Thoracic aorta (tissue), 2 donors: ENCODE measurements at regions not wholly inside any gene's neighbourhood (a gene's known extent, or its start where the extent isn't known, plus 50 kb on each side); places are given as distances from the start of the nearest gene placed in this dataset.

ENCODE experiments used
- ATAC-seq: fragments of 150-250 bp; one replicate; pipeline ENCODE4 v1.8.0; 2017; ENCODE audit warnings: low read depth; ENCODE audit not compliant: insufficient number of reproducible peaks, low FRiP score
- DNase-seq: peaks from one replicate; pipeline ENCODE4 v3.0.0-alpha.2; 2020; ENCODE audit warnings: low spot score
- H3K27ac ChIP-seq, 2 donors: fragments of 200-600 bp; sonication (generic); 1 replicate in 1 of 2; 2 replicates in 1 of 2; pipeline ENCODE4 v1.5.1; 2016; ENCODE audit warnings: mild to moderate bottlenecking in 2 of 2, moderate library complexity in 2 of 2
- H3K27me3 ChIP-seq: fragments of 200-600 bp; sonication (generic); replicated peaks from 2 replicates; pipeline ENCODE4 v1.6.0; 2016; ENCODE audit warnings: mild to moderate bottlenecking; ENCODE audit not compliant: insufficient read depth
- H3K36me3 ChIP-seq: fragments of 200-600 bp; sonication (generic); one replicate; pipeline ENCODE4 v1.5.1; 2016
- H3K4me1 ChIP-seq, 2 donors: fragments of 200-600 bp; sonication (generic); 1 replicate in 1 of 2; 2 replicates in 1 of 2; pipeline versions ENCODE4 v1.5.1 to v1.6.0; 2016; ENCODE audit warnings: low read depth in 2 of 2, mild to moderate bottlenecking in 1 of 2; ENCODE audit not compliant: control insufficient read depth in 1 of 2
- H3K4me3 ChIP-seq: fragments of 200-600 bp; sonication (generic); 2 replicates; pipeline ENCODE4 v1.5.1; 2016; ENCODE audit warnings: mild to moderate bottlenecking
- H3K9me3 ChIP-seq: fragments of 200-600 bp; sonication (generic); 2 replicates; pipeline ENCODE4 v1.5.1; 2016
- TF ChIP-seq, protein P1 (sequence below): fragments of 200-600 bp; sonication (generic); IDR thresholded peaks from one replicate; pipeline ENCODE4 v1.5.1; 2019; ENCODE audit warnings: antibody characterized with exemption

- no peak for DNase-seq
- Histone ChIP-seq H3K4me3 (no peak overlapping the region), H3K27me3 (no peaks in the 10 kb centered on the region), H3K27ac (no peak overlapping the region), H3K9me3 (no peaks in the 10 kb centered on the region), H3K4me1 (no peaks in the 10 kb centered on the region), H3K36me3 (no peaks in the 10 kb centered on the region)
- ATAC-seq: no peak
- TF ChIP-seq, protein P1, sequence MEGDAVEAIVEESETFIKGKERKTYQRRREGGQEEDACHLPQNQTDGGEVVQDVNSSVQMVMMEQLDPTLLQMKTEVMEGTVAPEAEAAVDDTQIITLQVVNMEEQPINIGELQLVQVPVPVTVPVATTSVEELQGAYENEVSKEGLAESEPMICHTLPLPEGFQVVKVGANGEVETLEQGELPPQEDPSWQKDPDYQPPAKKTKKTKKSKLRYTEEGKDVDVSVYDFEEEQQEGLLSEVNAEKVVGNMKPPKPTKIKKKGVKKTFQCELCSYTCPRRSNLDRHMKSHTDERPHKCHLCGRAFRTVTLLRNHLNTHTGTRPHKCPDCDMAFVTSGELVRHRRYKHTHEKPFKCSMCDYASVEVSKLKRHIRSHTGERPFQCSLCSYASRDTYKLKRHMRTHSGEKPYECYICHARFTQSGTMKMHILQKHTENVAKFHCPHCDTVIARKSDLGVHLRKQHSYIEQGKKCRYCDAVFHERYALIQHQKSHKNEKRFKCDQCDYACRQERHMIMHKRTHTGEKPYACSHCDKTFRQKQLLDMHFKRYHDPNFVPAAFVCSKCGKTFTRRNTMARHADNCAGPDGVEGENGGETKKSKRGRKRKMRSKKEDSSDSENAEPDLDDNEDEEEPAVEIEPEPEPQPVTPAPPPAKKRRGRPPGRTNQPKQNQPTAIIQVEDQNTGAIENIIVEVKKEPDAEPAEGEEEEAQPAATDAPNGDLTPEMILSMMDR: no peak
Measured at GRCh38 chr4:136898590-136899248, 633.6 kb downstream of the PCDH18 start.

DNA sequence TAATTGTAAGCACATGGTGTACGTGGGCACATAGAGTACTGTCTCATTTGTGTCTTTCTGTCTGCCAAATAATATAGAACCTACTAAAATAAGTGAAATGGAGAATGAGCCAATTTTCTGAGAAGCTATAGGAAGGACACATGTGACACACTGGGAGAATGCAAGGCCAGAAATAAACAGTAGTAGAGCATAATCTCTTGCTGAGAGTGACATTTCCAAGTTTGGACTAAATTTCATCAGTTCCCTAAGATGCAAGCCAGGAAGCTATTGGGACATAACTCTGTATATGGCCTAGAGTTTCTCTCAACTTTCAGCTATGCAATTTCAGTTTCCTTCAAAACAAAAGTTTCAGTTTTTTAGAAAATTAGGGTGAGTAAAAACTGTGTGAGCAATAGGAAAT is 638.7 kb downstream of the PCDH18 start:
- H3K4me1 ChIP-seq: no peaks in the 10 kb centered on the region
- DNase-seq (no peak), ATAC-seq (no peak)
- no peak overlapping the region for H3K4me3 ChIP-seq
- no peaks in the 10 kb centered on the region for H3K27me3 ChIP-seq
- TF ChIP-seq, protein P1: no peak
- no peaks in the 10 kb centered on the region for H3K36me3 ChIP-seq
- no peaks in the 10 kb centered on the region for H3K9me3 ChIP-seq
- H3K27ac ChIP-seq: no peak overlapping the region

DNA sequence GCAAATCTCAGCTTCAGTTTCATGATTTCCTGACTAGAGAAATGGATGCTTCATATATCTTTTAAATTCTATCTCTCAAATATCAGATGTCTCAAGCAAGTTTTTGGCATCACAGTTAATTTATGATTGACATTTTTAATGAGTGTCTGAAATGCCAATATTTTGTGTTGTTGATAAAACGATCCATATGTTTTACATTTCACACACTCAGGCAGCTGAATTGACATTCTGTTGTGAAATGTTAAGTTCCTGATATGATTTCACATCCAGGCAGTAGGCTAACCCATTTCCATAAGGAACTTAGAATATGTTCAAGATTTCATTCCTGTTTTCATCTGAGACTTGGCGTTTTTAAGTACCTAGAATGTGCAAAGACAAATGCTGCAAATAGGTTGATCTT is 650.6 kb downstream of the PCDH18 start:
- H3K36me3 ChIP-seq: no peaks in the 10 kb centered on the region
- no peaks in the 10 kb centered on the region for H3K27me3 ChIP-seq
- H3K9me3 ChIP-seq: no peaks in the 10 kb centered on the region
- no peak overlapping the region for H3K27ac ChIP-seq
- TF ChIP-seq, protein P1: no peak
- ATAC-seq: no peak
- H3K4me1 ChIP-seq: no peaks in the 10 kb centered on the region
- DNase-seq: no peak
- no peak overlapping the region for H3K4me3 ChIP-seq

DNA sequence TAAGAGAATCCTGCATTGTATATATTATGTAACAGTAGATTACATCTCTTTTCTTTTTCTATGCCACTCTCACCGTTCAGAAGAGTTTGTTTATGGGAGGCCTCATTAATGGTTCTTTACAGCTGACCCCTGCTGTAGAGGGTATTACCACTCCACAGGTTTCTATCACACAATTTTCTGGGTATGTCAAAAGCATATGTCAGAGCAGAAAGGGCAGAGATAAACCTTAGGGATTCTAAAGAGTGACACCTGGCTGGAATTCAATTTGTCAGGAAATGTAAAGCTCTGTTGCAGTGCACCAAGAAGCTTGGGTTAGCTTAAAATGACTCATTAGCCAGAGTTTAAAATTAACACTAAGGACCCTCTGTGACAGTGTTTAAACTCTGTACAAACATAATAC is 658.7 kb downstream of the PCDH18 start:
- ATAC-seq (no peak), DNase-seq (no peak)
- TF ChIP-seq, protein P1: no peak
- H3K36me3 ChIP-seq: no peaks in the 10 kb centered on the region
- no peaks in the 10 kb centered on the region for H3K27me3 ChIP-seq
- H3K4me1 ChIP-seq: no peaks in the 10 kb centered on the region
- no peak overlapping the region for H3K4me3 ChIP-seq
- no peak overlapping the region for H3K27ac ChIP-seq
- H3K9me3 ChIP-seq: no peaks in the 10 kb centered on the region

DNA sequence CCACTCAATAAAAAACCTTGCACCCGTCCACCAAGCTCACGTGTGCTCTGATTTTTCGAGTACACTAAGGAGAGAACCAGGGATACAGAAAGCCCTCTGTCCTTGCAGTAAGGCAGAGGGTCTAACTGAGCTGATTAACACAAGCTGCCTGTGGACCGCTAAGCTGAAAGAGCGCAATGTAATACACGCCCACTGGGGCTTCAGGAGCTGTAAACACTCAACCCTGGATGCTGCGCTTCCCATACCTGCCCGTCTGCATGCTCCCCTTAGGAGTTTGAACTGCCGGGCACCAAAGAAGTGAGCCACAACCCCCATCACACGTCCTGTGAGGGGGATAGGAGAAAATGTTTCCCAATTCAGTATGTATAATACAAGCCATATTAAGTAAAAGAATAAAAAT is 664.8 kb downstream of the PCDH18 start:
- peaks cover 0 to 2% of the 10 kb centered on the region in 2 donors for H3K4me1 ChIP-seq
- H3K9me3 ChIP-seq: no peaks in the 10 kb centered on the region
- TF ChIP-seq, protein P1: no peak
- ATAC-seq (no peak), DNase-seq (no peak)
- H3K4me3 ChIP-seq: no peak overlapping the region
- no peak overlapping the region for H3K27ac ChIP-seq
- no peaks in the 10 kb centered on the region for H3K36me3 ChIP-seq
- no peaks in the 10 kb centered on the region for H3K27me3 ChIP-seq
